Hematopoietic multipotent progenitor cell treated with erythropoietin and hydrocortisone succinate and interleukin-3 and kit ligand, for 6 days (in vitro differentiated cells): ENCODE measurements at regions not wholly inside any gene's neighbourhood (a gene's known extent, or its start where the extent isn't known, plus 50 kb on each side); places are given as distances from the start of the nearest gene placed in this dataset.

Experiments
- DNase-seq: peaks from one replicate; pipeline ENCODE4 v3.0.0-alpha.2; 2015

DNA sequence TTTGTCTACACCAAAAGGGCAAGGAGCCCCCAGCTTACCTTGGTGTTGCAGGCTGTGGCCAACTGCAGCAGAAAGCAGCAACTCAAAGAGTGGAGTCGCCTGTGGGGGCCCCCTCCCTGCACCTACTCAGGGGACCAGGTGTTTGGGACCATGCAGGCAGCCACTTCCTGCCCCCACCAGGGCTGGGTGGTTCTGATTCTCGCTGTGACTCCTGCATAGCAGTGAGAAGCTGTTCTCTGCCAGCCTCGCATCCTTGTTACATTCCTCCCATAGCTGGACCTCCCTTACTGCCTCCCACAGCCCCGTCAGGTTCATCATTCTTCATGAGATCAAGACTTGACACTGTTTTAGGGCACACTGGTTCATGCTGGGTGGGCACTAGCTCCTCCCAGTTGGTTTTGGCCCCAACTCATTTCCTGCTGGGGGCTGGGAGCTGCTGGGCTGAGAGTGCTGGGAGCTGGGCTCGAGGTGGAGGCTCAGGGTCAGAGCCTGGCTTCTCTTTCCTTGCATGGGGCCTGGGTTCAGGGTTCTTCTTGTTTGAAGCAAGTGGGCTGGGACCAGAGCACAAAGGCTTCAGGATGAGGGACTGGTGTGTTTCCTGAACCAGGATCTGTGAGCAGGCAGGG lies 146.9 kb upstream of the C1orf174 start:
- no peak for DNase-seq

GRCh38 chr1:4047666-4048065 lies 147.6 kb upstream of the C1orf174 start:
- DNase-seq, result no peak

DNA sequence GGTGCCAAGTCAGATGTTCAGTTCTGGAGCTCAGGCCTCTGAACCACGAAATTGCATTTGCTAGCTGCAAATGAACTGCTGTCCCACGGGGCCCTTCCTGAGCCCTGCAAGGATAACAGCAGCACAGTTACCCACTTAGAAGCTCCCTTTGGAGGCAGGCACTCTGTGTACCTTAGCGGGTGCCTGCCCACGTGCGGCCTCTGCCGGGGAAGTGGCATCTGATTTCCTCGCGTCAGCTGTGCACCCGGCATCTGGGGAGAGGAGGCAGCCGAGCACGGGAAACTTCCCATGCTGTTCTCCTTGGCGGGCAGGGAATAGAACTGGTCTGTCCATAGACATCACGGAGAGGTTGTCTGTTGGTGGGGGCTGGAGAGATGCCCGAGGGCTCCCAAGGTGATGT lies 148.0 kb upstream of the C1orf174 start:
- no peak for DNase-seq

- no peak for DNase-seq
These were observed 148.8 kb upstream of the C1orf174 start for GRCh38 chr1:4048921-4049320.

DNA sequence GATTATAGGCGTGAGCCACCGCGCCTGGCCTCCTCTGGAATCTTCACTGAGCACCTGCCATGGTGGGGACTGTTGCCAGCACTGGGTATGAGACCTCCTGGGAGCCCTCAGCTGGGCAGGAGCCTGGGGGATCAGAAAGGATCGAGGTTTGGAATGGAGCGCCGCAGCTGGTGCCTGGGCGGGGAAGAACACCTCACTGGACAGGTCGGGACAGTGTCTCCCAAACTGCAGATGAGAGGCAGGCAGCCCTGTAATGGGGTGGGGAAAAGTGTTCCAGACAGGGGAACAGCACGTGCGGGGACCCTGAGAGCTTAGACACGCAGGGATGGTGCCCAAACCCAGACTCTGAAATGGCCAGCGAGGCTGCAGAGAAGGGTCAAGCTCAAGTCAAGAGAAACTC lies 150.9 kb upstream of the C1orf174 start:
- DNase-seq, result no peak

- DNase-seq, result no peak
These were observed 152.6 kb upstream of the C1orf174 start for GRCh38 chr1:4052657-4053056.

DNA sequence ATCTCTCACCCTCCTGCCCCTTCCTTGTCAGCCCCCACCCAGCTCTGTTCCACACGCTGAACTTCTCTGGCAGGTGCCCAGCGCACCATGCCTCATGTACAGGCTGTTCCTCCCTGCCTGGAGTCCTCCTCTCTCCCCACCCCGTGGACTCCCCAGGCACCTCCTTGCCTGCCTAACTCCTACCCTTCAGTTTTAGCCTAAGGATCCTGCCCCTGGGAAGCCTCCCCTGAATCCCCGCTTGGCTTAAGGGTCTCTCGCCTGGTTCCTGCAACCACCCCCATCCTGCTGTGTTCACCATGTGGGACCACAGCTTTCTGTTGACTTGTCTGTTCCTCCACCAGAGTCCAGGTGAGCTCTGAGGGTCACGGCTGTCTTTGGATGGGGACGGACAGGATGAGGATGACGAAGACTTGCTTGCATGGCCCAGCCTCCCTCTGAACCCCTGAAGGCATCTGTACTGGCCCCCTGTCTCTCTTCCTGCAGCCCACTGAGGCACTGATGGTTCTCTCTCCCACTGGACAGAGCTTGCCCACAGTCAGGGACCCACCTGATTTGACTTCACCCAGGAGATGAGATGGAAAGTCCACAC lies 153.2 kb upstream of the C1orf174 start:
- no peak for DNase-seq

DNA sequence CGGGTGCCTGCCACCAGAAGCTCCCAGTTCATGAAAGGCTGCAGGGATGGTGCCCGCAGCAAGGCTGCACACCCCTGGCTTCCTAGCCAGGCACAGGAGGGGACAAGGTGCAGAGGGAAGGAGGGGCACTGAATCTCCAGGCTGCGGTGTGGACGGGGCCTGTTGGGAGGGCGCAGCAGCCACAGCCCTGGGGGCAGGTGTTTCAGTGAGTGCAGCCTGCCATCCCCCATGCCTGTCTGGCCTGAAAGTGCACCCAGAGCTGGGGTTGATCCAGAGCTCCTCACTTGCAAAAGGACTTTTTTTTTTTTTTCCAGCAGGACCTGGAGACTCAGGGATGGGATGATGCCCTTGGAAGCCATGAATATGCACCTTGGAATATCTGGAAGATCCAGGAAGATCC lies 153.7 kb upstream of the C1orf174 start:
- DNase-seq, result no peak

DNA sequence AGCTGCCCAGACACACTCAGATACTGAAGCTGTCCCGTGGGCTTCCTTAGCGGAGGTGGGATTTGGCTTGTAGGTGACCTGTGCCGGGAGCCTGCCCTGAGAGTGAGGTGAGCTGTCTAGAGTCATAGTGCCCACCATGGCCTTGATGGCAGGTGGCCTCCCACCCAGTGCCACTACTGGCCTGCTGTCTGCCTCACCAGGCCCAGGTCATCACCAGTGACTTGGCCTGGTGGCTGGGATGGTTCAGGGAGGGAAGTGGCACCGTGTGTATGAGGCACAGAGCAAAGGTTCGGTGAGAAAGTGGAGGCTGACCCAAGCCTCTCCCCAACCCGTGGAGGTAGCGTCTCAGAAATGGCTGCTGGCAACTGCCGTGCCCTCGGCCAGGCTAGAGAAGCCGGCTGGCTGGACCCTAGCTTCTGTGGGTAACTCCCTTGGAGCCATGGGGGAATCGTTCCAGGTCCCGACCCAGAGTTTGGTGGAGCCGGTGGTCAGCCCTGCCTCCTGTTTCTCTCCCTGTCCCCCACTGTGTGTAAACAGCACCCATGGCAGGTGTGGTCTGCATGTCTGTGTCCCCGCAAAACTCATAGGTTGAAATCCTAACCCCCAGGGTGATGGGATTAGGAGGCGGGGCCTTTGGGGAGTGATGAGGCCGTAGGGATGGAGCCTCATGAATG lies 155.4 kb upstream of the C1orf174 start:
- no peak for DNase-seq

DNA sequence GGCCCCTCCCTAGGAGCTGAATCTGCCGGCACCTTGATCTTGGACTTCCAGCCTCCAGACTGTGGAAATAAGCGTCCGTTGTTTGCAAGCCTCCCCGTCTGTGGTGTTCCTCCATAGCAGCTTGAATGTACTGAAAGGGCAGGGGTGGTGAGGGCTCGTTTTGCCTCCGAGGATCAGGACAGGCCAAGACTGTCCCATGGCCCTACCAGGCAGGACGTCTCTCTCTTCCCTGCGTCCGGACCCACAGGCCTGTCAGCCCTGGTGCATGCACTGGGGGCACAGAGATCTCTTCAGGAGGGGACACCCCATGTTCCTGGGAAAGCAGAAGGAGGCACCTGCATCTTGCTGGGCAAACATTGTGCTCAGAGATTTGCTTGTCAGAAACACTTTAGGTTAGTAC lies 156.3 kb upstream of the C1orf174 start:
- DNase-seq, result no peak

DNA sequence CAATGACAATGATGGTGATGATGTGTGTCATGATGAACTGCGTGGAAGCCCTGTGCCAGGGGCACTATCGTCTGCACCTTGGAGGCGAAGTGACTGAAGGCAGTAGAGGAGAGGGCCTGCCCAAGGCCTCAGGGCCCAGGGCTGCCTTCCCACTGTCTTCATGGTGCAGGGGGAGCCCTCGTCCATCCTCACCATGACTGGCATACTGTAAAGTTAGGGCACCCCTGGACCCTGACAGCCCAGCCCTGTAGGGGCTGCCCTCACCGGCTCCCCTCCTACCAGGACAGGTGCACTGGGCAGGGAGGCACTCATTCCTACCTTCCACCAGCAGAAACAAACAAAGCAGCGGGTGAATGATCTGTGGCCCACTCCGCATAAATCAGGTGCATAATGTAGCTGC lies 156.9 kb upstream of the C1orf174 start:
- no peak for DNase-seq

DNA sequence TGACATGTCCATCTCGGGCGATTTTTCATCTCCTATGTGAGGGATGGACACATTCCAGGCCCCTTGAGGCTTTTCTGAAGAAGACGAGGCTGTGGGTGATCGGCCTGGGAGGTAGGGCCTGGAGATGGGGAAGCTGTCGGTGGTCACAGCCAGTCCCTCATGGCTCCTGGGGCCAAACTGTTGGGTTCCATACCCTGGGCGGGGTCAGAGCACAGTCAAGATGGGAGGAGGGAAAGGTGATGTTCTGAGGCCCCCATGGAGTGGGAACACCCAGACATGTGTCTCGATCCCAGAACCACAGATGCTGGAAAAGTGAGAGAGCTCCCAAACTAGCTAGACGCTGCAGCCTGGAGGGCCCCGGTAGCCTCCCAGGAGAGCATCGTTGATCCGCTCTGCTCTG lies 157.5 kb upstream of the C1orf174 start:
- no peak for DNase-seq

GRCh38 chr1:4058122-4058521 lies 158.1 kb upstream of the C1orf174 start:
- DNase-seq, result no peak

DNA sequence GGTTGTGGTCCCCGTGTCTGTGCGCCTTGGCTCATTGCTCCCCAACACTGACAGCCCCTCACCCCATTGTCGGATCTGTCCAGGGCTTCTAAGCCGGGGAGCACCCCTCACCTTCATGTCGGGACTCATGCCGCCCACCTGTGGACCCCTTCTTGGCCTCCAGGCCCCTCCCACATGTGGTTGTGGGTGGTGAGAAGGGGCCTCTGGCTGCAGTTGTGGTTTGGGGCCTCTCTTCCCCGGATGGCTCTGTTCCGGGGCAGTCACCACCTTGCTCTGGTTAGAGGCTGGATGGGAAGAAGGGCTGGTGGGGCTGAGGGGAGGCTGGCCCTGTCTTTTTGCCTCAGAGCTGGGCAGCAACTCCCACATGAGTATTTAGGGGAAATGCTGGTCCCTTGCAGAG lies 158.6 kb upstream of the C1orf174 start:
- no peak for DNase-seq

DNA sequence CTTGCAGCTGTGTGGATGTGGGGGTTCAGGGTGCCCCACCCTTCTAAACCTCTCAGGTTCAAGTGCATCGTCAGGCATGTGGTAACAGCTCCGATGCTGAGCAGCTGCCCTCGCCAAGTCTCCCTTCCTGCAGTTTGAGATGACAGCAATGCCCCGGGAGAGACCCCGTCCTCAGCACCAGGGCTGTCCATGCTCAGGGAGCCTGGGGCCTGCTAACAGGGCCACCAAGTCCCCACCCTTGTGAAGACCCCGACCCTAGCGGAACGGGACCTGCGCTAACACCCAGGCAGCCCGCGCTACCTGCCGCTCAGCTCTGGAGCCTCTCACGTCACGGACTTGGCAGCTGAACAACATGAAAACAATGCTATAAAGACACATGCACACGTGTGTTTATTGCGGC lies 159.2 kb upstream of the C1orf174 start:
- no peak for DNase-seq

GRCh38 chr1:4060850-4061249 lies 160.8 kb upstream of the C1orf174 start:
- DNase-seq, result no peak

GRCh38 chr1:4061521-4062031 lies 161.5 kb upstream of the C1orf174 start:
- DNase-seq, result no peak

DNA sequence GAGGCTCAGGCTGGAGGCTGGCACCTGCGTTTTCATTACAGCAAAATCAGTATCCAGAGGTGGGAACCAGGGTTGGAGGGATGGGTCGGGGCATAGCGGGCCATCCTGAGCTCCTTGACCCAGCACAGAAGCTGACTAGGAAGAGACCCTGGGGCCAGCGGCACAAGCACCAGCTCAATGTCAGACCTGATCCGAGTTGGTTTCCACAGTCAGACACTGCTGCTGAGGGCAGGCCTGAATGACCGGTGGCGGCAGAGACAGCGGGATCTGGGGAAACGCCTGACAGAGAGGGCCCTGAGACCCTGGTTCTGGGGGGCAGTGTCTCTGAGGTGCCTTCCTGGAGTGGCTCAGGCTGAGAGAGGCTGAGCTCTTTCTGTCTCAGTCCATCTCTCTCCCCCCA lies 162.0 kb upstream of the C1orf174 start:
- no peak for DNase-seq

DNA sequence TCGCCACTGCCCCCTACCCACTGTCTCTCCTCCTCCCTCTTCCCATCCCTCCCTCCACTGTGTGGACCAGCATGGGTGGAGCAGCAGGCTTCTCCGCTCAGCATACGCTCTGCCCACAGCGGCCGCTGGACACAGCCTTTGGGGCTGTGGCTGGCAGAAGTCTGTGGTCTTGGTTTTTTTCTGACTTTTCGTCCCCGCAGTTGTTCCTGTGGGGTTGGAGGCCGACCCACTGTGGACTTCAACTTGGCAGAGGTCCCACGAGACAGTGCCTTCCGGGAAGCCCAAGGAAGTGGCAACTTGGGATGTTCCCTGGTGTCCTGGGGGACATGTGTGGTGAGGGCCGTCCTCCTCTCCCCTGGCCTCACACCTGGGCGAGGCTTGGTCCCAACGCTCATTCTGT lies 162.5 kb upstream of the C1orf174 start:
- no peak for DNase-seq

GRCh38 chr1:4062992-4063391 lies 162.9 kb upstream of the C1orf174 start:
- no peak for DNase-seq

DNA sequence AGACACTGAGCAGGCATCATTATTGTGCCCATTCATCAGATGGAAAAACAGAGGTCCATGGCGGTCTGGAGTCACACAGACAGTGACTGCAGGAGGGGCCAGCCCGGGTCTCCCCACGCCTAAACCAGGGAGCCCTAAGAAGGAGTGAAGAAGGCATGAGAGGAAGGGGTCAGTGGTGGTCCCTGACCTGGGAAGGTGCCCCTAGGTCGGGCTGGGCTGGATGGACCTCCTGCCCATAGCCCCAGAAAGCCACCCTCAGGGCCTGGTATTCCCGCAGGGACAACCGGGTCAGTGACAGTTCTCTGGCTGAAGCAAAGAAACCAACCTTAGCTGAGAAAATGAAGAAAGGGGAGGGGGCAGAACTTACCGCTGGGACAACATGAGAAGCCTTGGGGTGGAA lies 163.4 kb upstream of the C1orf174 start:
- no peak for DNase-seq

DNA sequence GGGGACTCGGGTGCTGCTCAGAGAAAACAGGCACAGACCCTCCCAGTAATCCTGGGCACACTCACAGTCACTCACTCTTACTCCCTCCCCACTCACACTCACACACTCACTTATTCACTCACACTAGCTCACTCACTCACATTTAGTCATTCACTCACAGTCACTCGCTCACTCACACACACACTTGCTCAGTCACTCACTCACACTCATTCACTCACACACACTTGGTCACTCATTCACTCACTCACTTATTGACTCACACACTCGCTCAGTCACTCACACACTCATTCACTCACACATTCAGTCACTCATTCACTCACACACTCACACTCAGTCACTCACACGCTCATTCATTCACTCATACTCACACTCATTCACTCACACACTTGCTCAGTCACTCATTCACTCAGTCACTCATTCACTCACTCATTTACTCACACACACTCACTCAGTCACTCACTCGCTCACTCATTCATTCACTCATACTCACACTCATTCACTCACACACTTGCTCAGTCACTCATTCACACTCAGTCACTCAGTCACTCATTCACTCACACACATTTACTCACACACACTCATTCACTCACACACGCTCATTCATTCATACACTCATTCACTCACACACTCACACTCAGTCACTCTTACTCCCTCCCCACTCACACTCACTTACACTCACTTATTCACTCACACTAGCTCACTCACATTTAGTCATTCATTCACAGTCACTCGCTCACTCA lies 164.2 kb upstream of the C1orf174 start:
- no peak for DNase-seq

GRCh38 chr1:4066860-4067599 lies 167.0 kb upstream of the C1orf174 start:
- DNase-seq, result no peak
